WTC11 (cell line): ENCODE measurements at regions not wholly inside any gene's neighbourhood (a gene's known extent, or its start where the extent isn't known, plus 50 kb on each side); places are given as distances from the start of the nearest gene placed in this dataset.

Source experiments
- ATAC-seq: fragments of 200-7000 bp; cut with Tn5 transposase; 2 replicates; pipeline ENCODE4 v1.10.0; 2021; ENCODE audit warnings: mild to moderate bottlenecking, moderate library complexity
- CTCF ChIA-PET: fragments of 300-600 bp; sonication (Branson Sonifier 250); formaldehyde crosslinking; loops from one replicate; lab custom pipeline; 2021; ENCODE audit warnings: antibody characterized with exemption; lab: Charles Lee
- POLR2A ChIA-PET: fragments of 350-600 bp; sonication (Branson Sonifier 250); formaldehyde crosslinking; loops from one replicate; lab custom pipeline; 2021; ENCODE audit warnings: antibody characterized with exemption; lab: Charles Lee
- DNase-seq: peaks from one replicate; pipeline ENCODE4 v3.0.0; 2021; ENCODE audit warnings: low spot score
- H3K27ac Mint-ChIP-seq: 2 replicates; pipeline ENCODE4 v1.8.0; 2021; ENCODE audit warnings: mixed read lengths
- H3K27me3 Mint-ChIP-seq: 2 replicates; pipeline ENCODE4 v1.8.0; 2021; ENCODE audit warnings: low read depth, mild to moderate bottlenecking, moderate library complexity, mixed read lengths
- H3K36me3 Mint-ChIP-seq: 2 replicates; pipeline ENCODE4 v1.8.0; 2021; ENCODE audit warnings: mixed read lengths
- H3K4me1 Mint-ChIP-seq: 2 replicates; pipeline ENCODE4 v1.8.0; 2022; ENCODE audit warnings: mixed read lengths
- H3K4me3 Mint-ChIP-seq: 2 replicates; pipeline ENCODE4 v1.8.0; 2021; ENCODE audit warnings: mild to moderate bottlenecking, moderate library complexity, mixed read lengths
- H3K9me3 Mint-ChIP-seq: 2 replicates; pipeline ENCODE4 v1.8.0; 2021; ENCODE audit warnings: mixed read lengths
- CREB1 ChIP-seq: sonication (generic); formaldehyde crosslinking; IDR thresholded peaks from 2 replicates; pipeline ENCODE4 v1.8.0; 2023; ENCODE audit warnings: mild to moderate bottlenecking, missing genetic modification reagents
- KAT7 ChIP-seq: sonication (generic); formaldehyde crosslinking; IDR thresholded peaks from 2 replicates; pipeline ENCODE4 v1.8.1; 2023; ENCODE audit warnings: missing genetic modification reagents, mild to moderate bottlenecking, borderline replicate concordance
- MYBL2 ChIP-seq: sonication (generic); formaldehyde crosslinking; IDR thresholded peaks from 2 replicates; pipeline ENCODE4 v1.8.1; 2023; ENCODE audit warnings: mild to moderate bottlenecking, moderate library complexity, missing genetic modification reagents
- NFE2L1 ChIP-seq: sonication (generic); formaldehyde crosslinking; IDR thresholded peaks from 2 replicates; pipeline ENCODE4 v1.8.1; 2023; ENCODE audit warnings: missing genetic modification reagents
- NR1H2 ChIP-seq: sonication (generic); formaldehyde crosslinking; IDR thresholded peaks from 2 replicates; pipeline ENCODE4 v1.9.0; 2021; ENCODE audit warnings: mild to moderate bottlenecking, moderate library complexity, missing genetic modification reagents
- NR2C2 ChIP-seq: sonication (generic); formaldehyde crosslinking; IDR thresholded peaks from 2 replicates; pipeline ENCODE4 v1.8.0; 2022; ENCODE audit warnings: mild to moderate bottlenecking, missing genetic modification reagents
- OVOL2 ChIP-seq: fragments of 250-450 bp; sonication (Bioruptor Pico); IDR thresholded peaks from 2 replicates; pipeline ENCODE4 v1.9.0; 2021; ENCODE audit warnings: mild to moderate bottlenecking, borderline replicate concordance
- PRRX2 ChIP-seq: fragments of 250-450 bp; sonication (Bioruptor Pico); IDR thresholded peaks from 2 replicates; pipeline ENCODE4 v1.8.0; 2021; ENCODE audit warnings: mild to moderate bottlenecking
- SMAD3 ChIP-seq: sonication (generic); formaldehyde crosslinking; IDR thresholded peaks from 2 replicates; pipeline ENCODE4 v1.8.0; 2022; ENCODE audit warnings: missing genetic modification reagents, mild to moderate bottlenecking, borderline replicate concordance
- SMAD4 ChIP-seq: sonication (generic); formaldehyde crosslinking; IDR thresholded peaks from 2 replicates; pipeline ENCODE4 v1.8.0; 2022; ENCODE audit warnings: mild to moderate bottlenecking, missing genetic modification reagents
- TEAD4 ChIP-seq: sonication (generic); formaldehyde crosslinking; IDR thresholded peaks from 2 replicates; pipeline ENCODE4 v1.8.0; 2022; ENCODE audit warnings: mild to moderate bottlenecking, missing genetic modification reagents
- ZBTB21 ChIP-seq: sonication (generic); formaldehyde crosslinking; IDR thresholded peaks from 2 replicates; pipeline ENCODE4 v1.8.1; 2023; ENCODE audit warnings: mild to moderate bottlenecking, missing genetic modification reagents, borderline replicate concordance
- ZNF138 ChIP-seq: sonication (generic); formaldehyde crosslinking; conservative IDR thresholded peaks from 2 replicates; pipeline ENCODE4 v1.8.1; 2022; ENCODE audit warnings: mild to moderate bottlenecking, moderate library complexity, missing genetic modification reagents
- ZNF219 ChIP-seq: sonication (generic); formaldehyde crosslinking; IDR thresholded peaks from 2 replicates; pipeline ENCODE4 v1.8.0; 2023; ENCODE audit warnings: missing genetic modification reagents, mild to moderate bottlenecking, borderline replicate concordance
- ZNF232 ChIP-seq: sonication (generic); formaldehyde crosslinking; IDR thresholded peaks from 2 replicates; pipeline ENCODE4 v1.8.0; 2022; ENCODE audit warnings: mild to moderate bottlenecking, missing genetic modification reagents
- TF ChIP-seq, protein P1 (sequence below): sonication (generic); formaldehyde crosslinking; IDR thresholded peaks from 2 replicates; pipeline ENCODE4 v1.8.1; 2023; ENCODE audit warnings: mild to moderate bottlenecking, missing genetic modification reagents
- TF ChIP-seq, protein P2 (sequence below): sonication (generic); formaldehyde crosslinking; IDR thresholded peaks from 2 replicates; pipeline ENCODE4 v1.8.0; 2022; ENCODE audit warnings: mild to moderate bottlenecking, missing genetic modification reagents
- TF ChIP-seq, protein P3 (sequence below): sonication (generic); formaldehyde crosslinking; IDR thresholded peaks from 2 replicates; pipeline ENCODE4 v1.8.0; 2022; ENCODE audit warnings: missing genetic modification reagents
- TF ChIP-seq, protein P4 (sequence below): sonication (generic); formaldehyde crosslinking; IDR thresholded peaks from 2 replicates; pipeline ENCODE4 v1.8.0; 2022; ENCODE audit warnings: mild to moderate bottlenecking, missing genetic modification reagents
- TF ChIP-seq, protein P5 (sequence below): fragments of 200-600 bp; IDR thresholded peaks from 2 replicates; pipeline ENCODE4 v1.8.0; 2022; ENCODE audit warnings: antibody characterized with exemption
- TF ChIP-seq, protein P6 (sequence below): sonication (generic); formaldehyde crosslinking; IDR thresholded peaks from 2 replicates; pipeline ENCODE4 v1.8.0; 2022; ENCODE audit warnings: mild to moderate bottlenecking, missing genetic modification reagents
- TF ChIP-seq, protein P7 (sequence below): sonication (generic); formaldehyde crosslinking; IDR thresholded peaks from 2 replicates; pipeline ENCODE4 v1.8.0; 2023; ENCODE audit warnings: missing genetic modification reagents

DNA sequence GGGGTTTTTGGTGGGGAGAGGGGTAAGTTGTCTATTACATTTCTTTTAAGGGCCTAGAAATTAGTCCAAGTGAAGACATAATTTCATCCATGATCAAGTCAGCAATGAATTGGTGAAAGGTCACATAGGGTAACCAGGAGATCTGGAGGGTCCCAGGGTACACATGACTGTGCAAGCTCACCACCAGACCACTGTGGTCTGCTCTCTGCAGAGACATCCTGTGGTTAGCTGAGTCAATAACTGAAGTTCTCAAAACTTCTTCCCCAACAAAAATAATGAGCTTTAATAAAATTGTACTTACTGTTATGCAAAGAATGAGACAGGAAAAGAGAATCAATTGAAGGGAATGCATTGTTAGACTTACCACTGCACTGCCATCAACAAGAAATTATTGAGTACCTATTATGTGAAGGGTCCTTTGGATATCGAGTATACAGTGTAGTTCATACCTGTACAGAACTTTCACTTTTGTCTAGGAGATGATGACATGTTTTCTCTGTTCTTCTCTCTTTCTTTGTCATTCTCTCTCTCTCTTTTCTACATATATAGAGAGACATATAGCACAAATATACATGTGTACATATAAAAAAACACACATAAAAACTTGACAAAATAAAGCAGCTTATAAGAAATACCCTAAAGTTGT lies 209.8 kb downstream of the GJA1 start (continued):
- TF ChIP-seq, protein P1, sequence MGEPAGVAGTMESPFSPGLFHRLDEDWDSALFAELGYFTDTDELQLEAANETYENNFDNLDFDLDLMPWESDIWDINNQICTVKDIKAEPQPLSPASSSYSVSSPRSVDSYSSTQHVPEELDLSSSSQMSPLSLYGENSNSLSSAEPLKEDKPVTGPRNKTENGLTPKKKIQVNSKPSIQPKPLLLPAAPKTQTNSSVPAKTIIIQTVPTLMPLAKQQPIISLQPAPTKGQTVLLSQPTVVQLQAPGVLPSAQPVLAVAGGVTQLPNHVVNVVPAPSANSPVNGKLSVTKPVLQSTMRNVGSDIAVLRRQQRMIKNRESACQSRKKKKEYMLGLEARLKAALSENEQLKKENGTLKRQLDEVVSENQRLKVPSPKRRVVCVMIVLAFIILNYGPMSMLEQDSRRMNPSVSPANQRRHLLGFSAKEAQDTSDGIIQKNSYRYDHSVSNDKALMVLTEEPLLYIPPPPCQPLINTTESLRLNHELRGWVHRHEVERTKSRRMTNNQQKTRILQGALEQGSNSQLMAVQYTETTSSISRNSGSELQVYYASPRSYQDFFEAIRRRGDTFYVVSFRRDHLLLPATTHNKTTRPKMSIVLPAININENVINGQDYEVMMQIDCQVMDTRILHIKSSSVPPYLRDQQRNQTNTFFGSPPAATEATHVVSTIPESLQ (CRISPR knock-in tag), result no peak
- TF ChIP-seq, protein P2, sequence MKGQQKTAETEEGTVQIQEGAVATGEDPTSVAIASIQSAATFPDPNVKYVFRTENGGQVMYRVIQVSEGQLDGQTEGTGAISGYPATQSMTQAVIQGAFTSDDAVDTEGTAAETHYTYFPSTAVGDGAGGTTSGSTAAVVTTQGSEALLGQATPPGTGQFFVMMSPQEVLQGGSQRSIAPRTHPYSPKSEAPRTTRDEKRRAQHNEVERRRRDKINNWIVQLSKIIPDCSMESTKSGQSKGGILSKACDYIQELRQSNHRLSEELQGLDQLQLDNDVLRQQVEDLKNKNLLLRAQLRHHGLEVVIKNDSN (CRISPR knock-in tag), result no peak
- TF ChIP-seq KAT7 (no peak), MYBL2 (CRISPR knock-in tag) (no peak)

DNA sequence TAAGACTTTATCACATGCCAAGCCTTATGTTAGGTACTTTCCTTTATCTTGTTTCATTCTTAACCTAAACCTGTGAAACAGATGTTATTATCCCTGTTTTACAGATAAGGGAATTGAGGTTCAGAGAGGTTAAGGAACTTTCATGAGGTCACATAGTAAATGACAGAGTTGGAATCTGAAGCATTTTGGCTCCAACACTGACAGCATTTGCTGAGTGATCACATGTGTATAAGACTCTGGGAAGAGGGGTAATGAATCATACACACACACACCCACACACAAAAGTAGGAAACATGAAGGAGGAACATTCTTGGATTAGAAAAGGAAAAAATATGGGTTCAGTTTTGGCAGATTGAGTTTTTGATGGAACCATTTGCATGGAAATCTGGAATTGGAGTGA lies 212.5 kb downstream of the GJA1 start:
- TF ChIP-seq, protein P3, sequence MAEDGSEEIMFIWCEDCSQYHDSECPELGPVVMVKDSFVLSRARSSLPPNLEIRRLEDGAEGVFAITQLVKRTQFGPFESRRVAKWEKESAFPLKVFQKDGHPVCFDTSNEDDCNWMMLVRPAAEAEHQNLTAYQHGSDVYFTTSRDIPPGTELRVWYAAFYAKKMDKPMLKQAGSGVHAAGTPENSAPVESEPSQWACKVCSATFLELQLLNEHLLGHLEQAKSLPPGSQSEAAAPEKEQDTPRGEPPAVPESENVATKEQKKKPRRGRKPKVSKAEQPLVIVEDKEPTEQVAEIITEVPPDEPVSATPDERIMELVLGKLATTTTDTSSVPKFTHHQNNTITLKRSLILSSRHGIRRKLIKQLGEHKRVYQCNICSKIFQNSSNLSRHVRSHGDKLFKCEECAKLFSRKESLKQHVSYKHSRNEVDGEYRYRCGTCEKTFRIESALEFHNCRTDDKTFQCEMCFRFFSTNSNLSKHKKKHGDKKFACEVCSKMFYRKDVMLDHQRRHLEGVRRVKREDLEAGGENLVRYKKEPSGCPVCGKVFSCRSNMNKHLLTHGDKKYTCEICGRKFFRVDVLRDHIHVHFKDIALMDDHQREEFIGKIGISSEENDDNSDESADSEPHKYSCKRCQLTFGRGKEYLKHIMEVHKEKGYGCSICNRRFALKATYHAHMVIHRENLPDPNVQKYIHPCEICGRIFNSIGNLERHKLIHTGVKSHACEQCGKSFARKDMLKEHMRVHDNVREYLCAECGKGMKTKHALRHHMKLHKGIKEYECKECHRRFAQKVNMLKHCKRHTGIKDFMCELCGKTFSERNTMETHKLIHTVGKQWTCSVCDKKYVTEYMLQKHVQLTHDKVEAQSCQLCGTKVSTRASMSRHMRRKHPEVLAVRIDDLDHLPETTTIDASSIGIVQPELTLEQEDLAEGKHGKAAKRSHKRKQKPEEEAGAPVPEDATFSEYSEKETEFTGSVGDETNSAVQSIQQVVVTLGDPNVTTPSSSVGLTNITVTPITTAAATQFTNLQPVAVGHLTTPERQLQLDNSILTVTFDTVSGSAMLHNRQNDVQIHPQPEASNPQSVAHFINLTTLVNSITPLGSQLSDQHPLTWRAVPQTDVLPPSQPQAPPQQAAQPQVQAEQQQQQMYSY (CRISPR knock-in tag), result no peak
- TF ChIP-seq, protein P4, sequence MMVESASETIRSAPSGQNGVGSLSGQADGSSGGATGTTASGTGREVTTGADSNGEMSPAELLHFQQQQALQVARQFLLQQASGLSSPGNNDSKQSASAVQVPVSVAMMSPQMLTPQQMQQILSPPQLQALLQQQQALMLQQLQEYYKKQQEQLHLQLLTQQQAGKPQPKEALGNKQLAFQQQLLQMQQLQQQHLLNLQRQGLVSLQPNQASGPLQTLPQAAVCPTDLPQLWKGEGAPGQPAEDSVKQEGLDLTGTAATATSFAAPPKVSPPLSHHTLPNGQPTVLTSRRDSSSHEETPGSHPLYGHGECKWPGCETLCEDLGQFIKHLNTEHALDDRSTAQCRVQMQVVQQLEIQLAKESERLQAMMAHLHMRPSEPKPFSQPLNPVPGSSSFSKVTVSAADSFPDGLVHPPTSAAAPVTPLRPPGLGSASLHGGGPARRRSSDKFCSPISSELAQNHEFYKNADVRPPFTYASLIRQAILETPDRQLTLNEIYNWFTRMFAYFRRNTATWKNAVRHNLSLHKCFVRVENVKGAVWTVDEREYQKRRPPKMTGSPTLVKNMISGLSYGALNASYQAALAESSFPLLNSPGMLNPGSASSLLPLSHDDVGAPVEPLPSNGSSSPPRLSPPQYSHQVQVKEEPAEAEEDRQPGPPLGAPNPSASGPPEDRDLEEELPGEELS (CRISPR knock-in tag), result no peak
- no peak for TF ChIP-seq TEAD4 (CRISPR knock-in tag)
- no peak for TF ChIP-seq OVOL2 (CRISPR knock-in tag)
- TF ChIP-seq SMAD4 (CRISPR knock-in tag), result no peak
- TF ChIP-seq ZNF219 (CRISPR knock-in tag), result no peak
- TF ChIP-seq, protein P5, sequence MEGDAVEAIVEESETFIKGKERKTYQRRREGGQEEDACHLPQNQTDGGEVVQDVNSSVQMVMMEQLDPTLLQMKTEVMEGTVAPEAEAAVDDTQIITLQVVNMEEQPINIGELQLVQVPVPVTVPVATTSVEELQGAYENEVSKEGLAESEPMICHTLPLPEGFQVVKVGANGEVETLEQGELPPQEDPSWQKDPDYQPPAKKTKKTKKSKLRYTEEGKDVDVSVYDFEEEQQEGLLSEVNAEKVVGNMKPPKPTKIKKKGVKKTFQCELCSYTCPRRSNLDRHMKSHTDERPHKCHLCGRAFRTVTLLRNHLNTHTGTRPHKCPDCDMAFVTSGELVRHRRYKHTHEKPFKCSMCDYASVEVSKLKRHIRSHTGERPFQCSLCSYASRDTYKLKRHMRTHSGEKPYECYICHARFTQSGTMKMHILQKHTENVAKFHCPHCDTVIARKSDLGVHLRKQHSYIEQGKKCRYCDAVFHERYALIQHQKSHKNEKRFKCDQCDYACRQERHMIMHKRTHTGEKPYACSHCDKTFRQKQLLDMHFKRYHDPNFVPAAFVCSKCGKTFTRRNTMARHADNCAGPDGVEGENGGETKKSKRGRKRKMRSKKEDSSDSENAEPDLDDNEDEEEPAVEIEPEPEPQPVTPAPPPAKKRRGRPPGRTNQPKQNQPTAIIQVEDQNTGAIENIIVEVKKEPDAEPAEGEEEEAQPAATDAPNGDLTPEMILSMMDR, result no peak
- no peak for TF ChIP-seq ZBTB21
- TF ChIP-seq, protein P6, sequence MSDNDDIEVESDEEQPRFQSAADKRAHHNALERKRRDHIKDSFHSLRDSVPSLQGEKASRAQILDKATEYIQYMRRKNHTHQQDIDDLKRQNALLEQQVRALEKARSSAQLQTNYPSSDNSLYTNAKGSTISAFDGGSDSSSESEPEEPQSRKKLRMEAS (CRISPR knock-in tag), result no peak
- no peak for TF ChIP-seq CREB1 (CRISPR knock-in tag)
- TF ChIP-seq SMAD3, result no peak
- no peak for TF ChIP-seq ZNF138
- no peak for TF ChIP-seq NR1H2
- TF ChIP-seq ZNF232, result no peak
- no peak for TF ChIP-seq NFE2L1 (CRISPR knock-in tag)
- no peak for TF ChIP-seq PRRX2 (CRISPR knock-in tag)
- TF ChIP-seq, protein P7, sequence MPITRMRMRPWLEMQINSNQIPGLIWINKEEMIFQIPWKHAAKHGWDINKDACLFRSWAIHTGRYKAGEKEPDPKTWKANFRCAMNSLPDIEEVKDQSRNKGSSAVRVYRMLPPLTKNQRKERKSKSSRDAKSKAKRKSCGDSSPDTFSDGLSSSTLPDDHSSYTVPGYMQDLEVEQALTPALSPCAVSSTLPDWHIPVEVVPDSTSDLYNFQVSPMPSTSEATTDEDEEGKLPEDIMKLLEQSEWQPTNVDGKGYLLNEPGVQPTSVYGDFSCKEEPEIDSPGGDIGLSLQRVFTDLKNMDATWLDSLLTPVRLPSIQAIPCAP (CRISPR knock-in tag), result no peak
- no peak for TF ChIP-seq NR2C2 (CRISPR knock-in tag)
- no peak overlapping the region for H3K4me3 Mint-ChIP-seq
- peaks cover 16% of the 10 kb centered on the region for H3K36me3 Mint-ChIP-seq
- ChIA-PET POLR2A (no interaction called here), CTCF (no interaction called here)
- DNase-seq (no peak), ATAC-seq (no peak)
- no peak overlapping the region for H3K27ac Mint-ChIP-seq
- H3K4me1 Mint-ChIP-seq, result peaks cover 11% of the 10 kb centered on the region; the same call in 1 of the 2 replicates
- no peaks in the 10 kb centered on the region; the same call in 1 of the 2 replicates for H3K27me3 Mint-ChIP-seq
- peaks cover 20% of the 10 kb centered on the region for H3K9me3 Mint-ChIP-seq
